Loucy (cell line): ENCODE measurements at regions not wholly inside any gene's neighbourhood (a gene's known extent, or its start where the extent isn't known, plus 50 kb on each side); places are given as distances from the start of the nearest gene placed in this dataset.

Source experiments
- H2AFZ ChIP-seq: fragments of 200-600 bp; sonication (generic); 2 replicates; pipeline ENCODE4 v1.6.0; 2016; ENCODE audit warnings: antibody characterized with exemption, mild to moderate bottlenecking, low read length, moderate library complexity
- H3F3A ChIP-seq: fragments of 200-600 bp; 2 replicates; pipeline ENCODE4 v1.6.0; 2016; ENCODE audit warnings: antibody characterized with exemption, low read depth, mild to moderate bottlenecking
- H3K27me3 ChIP-seq: fragments of 200-600 bp; sonication (generic); 2 replicates; pipeline ENCODE4 v1.6.1; 2014; ENCODE audit warnings: low read length, mild to moderate bottlenecking; ENCODE audit not compliant: insufficient read depth, poor library complexity, severe bottlenecking
- H3K36me3 ChIP-seq: fragments of 200-600 bp; sonication (generic); 2 replicates; pipeline ENCODE4 v1.6.1; 2016; ENCODE audit warnings: low read length; ENCODE audit not compliant: insufficient read depth
- H3K4me1 ChIP-seq: fragments of 200-600 bp; sonication (generic); 2 replicates; pipeline ENCODE4 v1.5.1; 2014; ENCODE audit warnings: low read length, mild to moderate bottlenecking; ENCODE audit not compliant: insufficient read depth, poor library complexity, severe bottlenecking
- H3K4me2 ChIP-seq: fragments of 200-600 bp; sonication (generic); 2 replicates; pipeline ENCODE4 v1.6.0; 2014; ENCODE audit warnings: antibody characterized with exemption, low read length, low read depth, mild to moderate bottlenecking; ENCODE audit not compliant: poor library complexity, severe bottlenecking
- H3K4me3 ChIP-seq: fragments of 200-600 bp; sonication (generic); 2 replicates; pipeline ENCODE4 v1.5.1; 2014; ENCODE audit warnings: low read length, mild to moderate bottlenecking, mixed read lengths; ENCODE audit not compliant: poor library complexity, severe bottlenecking
- H3K79me2 ChIP-seq: fragments of 200-600 bp; sonication (generic); 2 replicates; pipeline ENCODE4 v1.6.1; 2014; ENCODE audit warnings: low read length; ENCODE audit not compliant: insufficient read depth
- H3K9ac ChIP-seq: fragments of 200-600 bp; sonication (generic); 2 replicates; pipeline ENCODE4 v1.6.0; 2014; ENCODE audit warnings: mild to moderate bottlenecking, low read depth, low read length, moderate library complexity; ENCODE audit not compliant: poor library complexity, severe bottlenecking
- H3K9me2 ChIP-seq: fragments of 200-600 bp; sonication (generic); replicated peaks from 2 replicates; pipeline ENCODE4 v1.6.1; 2016; ENCODE audit warnings: low read depth, low read length, mixed read lengths
- H3K9me3 ChIP-seq: fragments of 200-600 bp; sonication (generic); 2 replicates; pipeline ENCODE4 v1.6.1; 2014; ENCODE audit warnings: mild to moderate bottlenecking, antibody characterized with exemption, low read length, low read depth; ENCODE audit not compliant: insufficient read depth
- H4K20me1 ChIP-seq: fragments of 200-600 bp; sonication (generic); 2 replicates; pipeline ENCODE4 v1.6.0; 2014; ENCODE audit warnings: antibody characterized with exemption, low read length, mild to moderate bottlenecking; ENCODE audit not compliant: insufficient read depth, poor library complexity, severe bottlenecking
- CTCF ChIP-seq: fragments of 200-600 bp; sonication (generic); conservative IDR thresholded peaks from 2 replicates; pipeline ENCODE4 v1.5.1; 2014; ENCODE audit warnings: mild to moderate bottlenecking, antibody characterized with exemption, low read length
- EZH2phosphoT487 ChIP-seq: fragments of 200-600 bp; IDR thresholded peaks from 2 replicates; pipeline ENCODE4 v1.6.1; 2018; ENCODE audit warnings: antibody characterized with exemption, mild to moderate bottlenecking, moderate library complexity, borderline replicate concordance

GRCh38 chr5:167894631-167895472, 396.6 kb upstream of the WWC1 start:
- Histone ChIP-seq H3K9me2 (no peaks in the 10 kb centered on the region), H3K9me3 (no peaks in the 10 kb centered on the region), H4K20me1 (no peaks in the 10 kb centered on the region), H3K36me3 (no peaks in the 10 kb centered on the region), H2AFZ (no peak overlapping the region), H3K4me1 (no peaks in the 10 kb centered on the region), H3K4me3 (no peak overlapping the region), H3K27me3 (no peaks in the 10 kb centered on the region), H3K9ac (no peak overlapping the region), H3F3A (no peaks in the 10 kb centered on the region), H3K4me2 (no peak overlapping the region), H3K79me2 (no peaks in the 10 kb centered on the region)
- TF ChIP-seq EZH2phosphoT487 (no peak), CTCF (no peak)

- H3K9me2 ChIP-seq: no peaks in the 10 kb centered on the region
- no peaks in the 10 kb centered on the region for H3K27me3 ChIP-seq
- no peak overlapping the region for H3K4me3 ChIP-seq
- H4K20me1 ChIP-seq: no peaks in the 10 kb centered on the region
- no peaks in the 10 kb centered on the region for H3K4me1 ChIP-seq
- H2AFZ ChIP-seq: no peak overlapping the region
- H3K4me2 ChIP-seq: no peak overlapping the region
- H3K9me3 ChIP-seq: no peaks in the 10 kb centered on the region
- no peak overlapping the region for H3K9ac ChIP-seq
- no peaks in the 10 kb centered on the region for H3K36me3 ChIP-seq
- H3F3A ChIP-seq: no peaks in the 10 kb centered on the region
- H3K79me2 ChIP-seq: no peaks in the 10 kb centered on the region
- TF ChIP-seq CTCF (no peak), EZH2phosphoT487 (no peak)
Measured at GRCh38 chr5:167895899-167896659, 395.4 kb upstream of the WWC1 start.

- Histone ChIP-seq H3K4me3 (no peak overlapping the region), H3K4me1 (no peaks in the 10 kb centered on the region), H3K9me2 (no peaks in the 10 kb centered on the region), H3K27me3 (no peaks in the 10 kb centered on the region), H4K20me1 (no peaks in the 10 kb centered on the region), H3F3A (no peaks in the 10 kb centered on the region), H3K79me2 (no peaks in the 10 kb centered on the region), H3K9ac (no peak overlapping the region), H2AFZ (no peak overlapping the region), H3K36me3 (no peaks in the 10 kb centered on the region), H3K9me3 (no peaks in the 10 kb centered on the region), H3K4me2 (no peak overlapping the region)
- TF ChIP-seq EZH2phosphoT487 (no peak), CTCF (no peak)
Measured at GRCh38 chr5:167896814-167897213, 394.6 kb upstream of the WWC1 start.
